GM19023 (cell line): ENCODE measurements at regions not wholly inside any gene's neighbourhood (a gene's known extent, or its start where the extent isn't known, plus 50 kb on each side); places are given as distances from the start of the nearest gene placed in this dataset.
"Not testable (repeated sequence)": the region's sequence is repeated elsewhere in the genome, so short reads cannot be mapped to it uniquely, and the experiment has no call there.

Experiments
- ATAC-seq: cut with Tn5 transposase; IDR thresholded peaks from one replicate; pipeline ENCODE4 v1.9.1; 2021; ENCODE audit warnings: mild to moderate bottlenecking, moderate library complexity; ENCODE audit not compliant: unreplicated experiment

DNA sequence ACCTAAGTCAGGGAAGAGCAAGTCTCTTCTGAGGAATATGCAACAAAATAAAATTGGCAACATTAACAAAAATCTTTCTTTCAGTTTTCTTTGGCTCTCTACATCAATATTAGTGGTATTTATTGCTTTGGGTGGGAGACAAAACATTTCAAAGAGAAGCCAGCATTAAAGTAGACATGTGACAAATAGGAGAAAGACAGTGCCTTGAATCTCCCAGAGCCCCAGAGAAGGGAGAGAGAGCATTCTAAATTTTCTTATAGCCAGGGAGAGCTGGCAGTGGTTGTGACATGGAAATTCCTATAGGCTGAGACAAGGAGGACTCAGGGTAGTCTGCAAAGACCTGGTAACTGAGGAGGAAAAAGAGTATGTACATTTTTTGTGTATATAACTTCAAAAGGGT lies 79.4 kb upstream of the NREP start:
- ATAC-seq, result no peak

- no peak for ATAC-seq
These were observed 78.1 kb upstream of the NREP start for GRCh38 chr5:111834926-111835599.

- no peak for ATAC-seq
These were observed 73.3 kb upstream of the NREP start for GRCh38 chr5:111830333-111830732.

DNA sequence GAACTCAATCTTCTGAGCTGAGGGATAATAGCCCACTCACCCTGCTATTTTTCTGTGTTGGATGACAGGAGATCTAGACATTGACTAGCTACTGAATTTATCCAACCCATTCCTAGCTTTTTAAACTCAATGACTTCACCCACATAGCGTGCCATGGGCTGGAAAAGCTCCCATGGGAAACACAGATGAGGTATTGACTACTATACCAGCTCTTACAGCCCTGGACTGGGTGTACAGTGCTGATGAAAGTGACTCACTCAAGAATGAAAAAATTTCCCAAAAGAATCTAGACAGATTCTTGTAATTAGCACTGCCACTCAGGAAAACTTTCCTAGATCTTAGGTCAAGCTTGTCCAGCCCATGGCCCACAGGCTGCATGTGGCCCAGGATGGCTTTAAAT lies 72.7 kb upstream of the NREP start:
- no peak for ATAC-seq

DNA sequence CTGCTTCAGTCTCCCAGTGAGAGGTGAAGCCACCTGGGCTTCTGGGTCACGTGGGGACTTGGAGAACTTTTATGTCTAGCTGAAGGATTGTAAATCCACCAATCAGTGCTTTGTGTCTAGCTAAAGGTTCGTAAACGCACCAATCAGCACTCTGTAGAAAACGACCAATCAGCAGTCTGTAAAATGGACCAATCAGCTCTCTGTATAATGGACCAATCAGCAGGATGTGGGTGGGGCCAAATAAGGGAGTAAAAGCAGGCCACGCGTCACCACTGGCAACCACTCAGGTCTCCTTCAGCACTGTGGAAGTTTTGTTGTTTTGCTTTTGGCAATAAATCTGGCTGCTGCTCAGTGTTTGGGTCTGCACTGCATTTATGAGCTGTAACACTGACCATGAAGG lies 69.1 kb upstream of the NREP start:
- no peak for ATAC-seq

DNA sequence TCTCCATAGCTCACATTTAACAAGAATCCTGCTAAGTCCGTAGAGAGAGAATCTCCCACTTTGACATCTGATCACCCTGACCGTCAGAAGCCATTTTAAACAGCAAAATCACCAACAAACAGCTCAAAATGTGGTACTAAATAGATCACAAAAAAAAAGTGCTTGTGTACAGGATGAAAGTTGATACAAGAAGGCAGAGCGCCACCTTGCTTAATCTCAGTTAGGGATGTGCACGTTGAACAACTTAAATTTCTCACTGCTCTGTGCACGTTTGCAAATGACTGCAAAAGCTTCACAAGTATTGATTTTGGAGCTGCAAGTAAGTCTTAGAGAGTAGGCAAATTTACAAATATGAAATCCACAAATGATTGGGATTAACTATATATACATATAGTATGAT lies 63.1 kb upstream of the NREP start:
- no peak for ATAC-seq

GRCh38 chr5:111819028-111819427 lies 62.0 kb upstream of the NREP start:
- ATAC-seq, result not testable (repeated sequence)

GRCh38 chr5:111813537-111813936 lies 56.5 kb upstream of the NREP start:
- ATAC-seq, result no peak

GRCh38 chr5:111810112-111810511 lies 53.1 kb upstream of the NREP start:
- ATAC-seq, result no peak
